Activated naive CD4-positive, alpha-beta T cell treated with Interleukin-2 at 50 U/mL for 16 hours (primary cell): ENCODE measurements at regions not wholly inside any gene's neighbourhood (a gene's known extent, or its start where the extent isn't known, plus 50 kb on each side); places are given as distances from the start of the nearest gene placed in this dataset.

Experiments used
- DNase-seq: peaks from one replicate; pipeline ENCODE4 v3.0.0-alpha.2; 2020

DNA sequence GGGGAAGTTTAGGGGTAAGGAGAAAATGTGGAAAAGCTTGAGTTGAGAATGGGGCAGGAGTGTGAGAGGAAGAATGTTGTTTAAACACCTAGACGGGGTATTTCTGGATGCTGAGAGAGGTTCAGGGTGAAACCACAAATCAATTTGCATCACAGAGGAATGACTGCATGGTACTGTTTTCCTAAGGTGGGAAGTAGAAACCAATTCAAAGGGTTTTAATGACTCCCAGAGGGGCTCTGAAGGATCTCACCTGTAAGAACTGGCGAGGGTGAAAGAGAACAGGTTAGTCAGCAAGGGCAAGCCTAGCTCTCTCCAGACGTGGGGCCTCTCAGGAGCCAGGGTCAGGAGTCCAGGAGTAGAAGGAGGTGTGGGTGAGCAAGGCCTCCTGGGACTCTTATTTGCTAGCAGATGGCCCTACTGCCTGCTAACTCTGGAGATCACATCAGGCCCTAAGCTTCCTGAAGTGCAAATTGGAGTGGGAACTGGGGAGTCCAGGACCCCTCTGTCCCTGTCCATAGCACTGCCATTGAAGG is 133.0 kb upstream of the CELF4 start:
- DNase-seq, result no peak

- DNase-seq, result no peak
These were observed 128.9 kb upstream of the CELF4 start for GRCh38 chr18:37694516-37694915.

GRCh38 chr18:37691162-37691561 is 125.6 kb upstream of the CELF4 start:
- DNase-seq, result no peak

- DNase-seq, result no peak
These were observed 124.2 kb upstream of the CELF4 start for GRCh38 chr18:37689841-37690240.

DNA sequence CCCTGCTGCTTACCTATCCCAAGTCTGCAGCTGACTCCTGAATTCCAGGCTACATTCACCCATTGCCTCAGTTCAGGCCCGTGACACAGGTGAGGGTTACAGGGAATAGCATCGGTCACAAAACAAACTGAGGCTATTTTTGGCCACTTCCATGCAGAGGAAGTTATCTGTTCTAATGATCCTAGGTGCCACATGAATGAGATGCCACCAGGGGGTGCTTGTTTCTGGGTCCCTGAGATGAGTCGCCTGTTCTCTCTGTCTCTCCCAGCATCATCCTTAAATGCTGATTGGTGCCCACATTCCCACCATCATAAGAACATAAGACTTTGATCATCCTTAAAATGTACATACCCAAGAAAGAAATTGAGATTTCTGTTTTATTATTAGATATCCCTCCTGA is 119.0 kb upstream of the CELF4 start:
- no peak for DNase-seq

- no peak for DNase-seq
These were observed 118.6 kb upstream of the CELF4 start for GRCh38 chr18:37684183-37684582.

DNA sequence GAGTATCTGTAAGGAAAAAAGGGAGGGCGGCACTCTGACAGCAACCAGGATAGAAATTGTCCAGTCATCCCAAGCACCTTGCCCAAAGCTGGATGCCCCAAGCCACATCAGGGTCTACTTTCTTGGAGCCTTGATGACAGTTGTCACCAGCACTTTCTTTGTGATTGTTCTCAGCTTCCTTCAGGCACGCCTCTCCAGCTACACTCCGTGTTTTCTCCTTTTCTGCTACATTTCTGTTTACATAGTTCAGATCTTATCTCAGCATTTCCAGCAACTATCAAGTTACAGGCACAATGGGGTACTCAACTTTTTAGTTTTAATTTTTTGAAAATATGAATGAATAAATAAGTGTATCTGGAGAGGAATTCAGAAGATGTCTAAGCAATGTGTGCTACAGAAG is 115.3 kb upstream of the CELF4 start:
- DNase-seq, result no peak

- no peak for DNase-seq
These were observed 110.7 kb upstream of the CELF4 start for GRCh38 chr18:37676276-37676675.

DNA sequence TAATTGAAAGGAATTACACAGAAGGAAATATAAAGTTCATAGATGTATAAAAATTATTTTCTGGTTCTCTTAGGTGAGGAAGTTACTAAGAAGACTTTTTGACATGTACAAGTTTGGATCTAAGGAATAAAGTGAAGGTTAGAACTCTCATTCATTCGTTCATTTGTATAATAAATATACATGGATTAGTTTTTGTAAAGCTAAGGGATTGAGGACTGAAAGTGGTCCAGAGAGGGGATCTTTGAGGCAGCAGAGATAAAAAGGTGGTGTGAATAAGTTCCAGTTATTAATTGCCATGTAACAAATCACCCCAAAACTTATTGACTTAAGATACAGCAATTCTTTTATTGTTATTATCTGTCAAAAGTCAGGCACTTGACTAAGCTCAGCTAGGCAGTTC is 110.1 kb upstream of the CELF4 start:
- DNase-seq, result no peak

GRCh38 chr18:37674570-37674969 is 109.0 kb upstream of the CELF4 start:
- DNase-seq, result no peak

DNA sequence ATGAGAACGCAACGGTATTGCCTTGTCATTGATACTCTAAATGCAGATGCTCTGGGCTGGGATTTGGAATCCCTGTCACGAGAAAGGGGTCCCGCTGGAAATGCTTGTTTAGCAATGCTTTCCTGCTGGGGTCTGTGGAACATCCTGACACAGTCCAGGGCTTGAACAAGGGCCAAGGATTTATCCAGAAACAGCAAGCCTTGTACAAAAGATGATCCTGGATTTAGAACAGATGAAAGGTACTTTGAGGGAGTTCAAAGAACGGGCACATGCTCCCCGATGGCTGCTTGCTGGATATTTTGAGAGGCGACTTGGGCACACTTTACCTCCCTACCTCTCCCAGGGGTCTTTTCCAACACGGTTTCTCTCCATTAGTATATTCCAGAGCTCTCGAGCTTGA is 108.1 kb upstream of the CELF4 start:
- DNase-seq, result no peak

DNA sequence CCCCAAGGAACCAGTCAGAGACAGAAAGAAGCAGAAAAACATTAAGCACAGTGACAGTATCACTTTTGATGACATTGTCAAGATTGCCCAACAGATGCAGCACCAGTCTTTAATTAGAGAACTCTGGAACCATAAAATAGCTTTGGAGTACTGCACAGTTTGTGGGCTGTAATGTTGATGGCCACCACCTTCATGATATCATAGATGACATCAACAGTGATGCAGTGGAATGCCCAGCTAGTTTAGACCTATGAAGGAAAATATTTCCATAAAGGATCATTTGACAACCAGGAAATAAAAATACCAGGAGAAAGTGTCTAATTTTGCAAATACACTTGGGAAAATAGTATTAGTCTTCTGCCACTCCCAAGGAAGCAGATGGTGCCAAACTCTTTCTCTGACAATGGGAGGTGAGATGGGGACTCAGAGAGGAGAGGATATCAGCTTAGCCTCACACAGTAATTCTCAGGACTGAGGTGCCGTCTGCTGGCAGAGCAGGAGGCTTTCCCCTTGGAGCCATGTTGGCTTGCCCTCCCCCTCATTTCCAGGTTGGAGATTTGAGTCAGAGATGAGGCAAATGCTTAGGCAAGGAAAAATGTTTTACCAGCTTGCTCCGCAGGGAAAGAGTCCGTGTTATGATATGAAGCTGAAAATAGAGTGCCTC is 107.5 kb upstream of the CELF4 start:
- DNase-seq, result no peak

DNA sequence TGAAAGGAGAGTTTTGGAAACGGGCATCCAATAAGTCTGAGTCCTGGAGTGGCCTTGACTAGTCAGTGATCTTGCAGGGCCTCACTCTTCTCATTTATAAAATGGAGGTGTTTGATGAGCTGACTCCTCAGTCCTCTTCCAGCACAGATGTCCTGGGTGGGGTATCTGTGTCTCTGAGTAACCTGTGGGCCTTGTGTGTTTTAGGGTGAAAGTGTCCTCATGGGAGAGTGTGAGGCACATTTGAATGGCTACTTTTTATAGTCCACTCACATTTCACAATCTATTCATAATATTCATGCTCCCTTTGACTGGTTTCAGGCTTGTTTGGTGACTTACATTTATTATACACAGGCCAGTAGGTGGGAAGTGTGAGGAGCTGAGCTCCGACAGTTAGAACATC is 106.4 kb upstream of the CELF4 start:
- DNase-seq, result no peak

DNA sequence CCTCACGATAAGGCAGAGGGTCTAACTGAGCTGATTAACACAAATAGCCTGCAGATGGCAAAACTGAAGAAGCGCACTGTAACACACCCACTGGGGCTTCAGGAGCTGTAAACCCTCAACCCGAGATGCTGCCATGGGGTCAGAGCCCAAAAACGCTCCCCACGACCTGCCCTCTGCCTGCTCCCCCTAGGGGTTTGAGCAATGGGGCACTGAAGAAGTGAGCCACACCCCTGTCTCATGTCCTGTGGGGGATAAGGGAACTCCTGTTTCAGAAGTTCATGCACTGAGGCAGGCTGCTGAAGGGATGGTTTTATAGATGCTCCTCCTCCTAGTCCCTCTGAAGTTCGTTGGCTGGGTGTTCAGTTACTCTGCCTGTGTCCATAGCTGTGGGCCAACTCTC is 105.9 kb upstream of the CELF4 start:
- no peak for DNase-seq

GRCh38 chr18:37671119-37671518 is 105.5 kb upstream of the CELF4 start:
- DNase-seq, result no peak

DNA sequence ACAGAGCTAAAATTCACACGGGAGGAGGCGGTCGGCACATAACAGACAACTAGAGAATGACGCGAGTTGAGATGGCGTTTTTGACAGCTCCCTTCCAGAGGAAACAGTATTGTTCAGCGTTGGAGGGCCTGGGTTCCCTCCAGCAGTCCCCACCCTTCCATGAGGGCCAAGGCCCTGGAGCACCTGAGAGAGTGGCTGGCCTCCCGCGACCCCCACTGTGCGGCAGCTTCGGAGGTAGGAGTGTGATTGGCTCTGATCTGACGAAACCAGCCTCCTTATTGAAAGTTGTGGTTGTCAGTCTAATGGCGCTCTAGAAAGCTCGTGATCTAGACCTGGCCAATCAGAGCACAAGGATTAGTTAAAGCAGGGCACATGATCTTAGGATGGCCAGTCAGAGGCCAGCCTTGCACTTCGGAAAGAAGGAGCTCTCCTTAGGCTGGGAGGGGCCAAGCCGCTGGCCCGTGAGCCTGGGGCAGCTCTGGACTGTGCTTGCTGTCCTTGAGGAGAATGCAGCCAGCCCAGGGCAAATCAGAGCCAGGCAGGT is 104.5 kb upstream of the CELF4 start:
- DNase-seq, result no peak

- DNase-seq, result no peak
These were observed 103.6 kb upstream of the CELF4 start for GRCh38 chr18:37668971-37669747.

DNA sequence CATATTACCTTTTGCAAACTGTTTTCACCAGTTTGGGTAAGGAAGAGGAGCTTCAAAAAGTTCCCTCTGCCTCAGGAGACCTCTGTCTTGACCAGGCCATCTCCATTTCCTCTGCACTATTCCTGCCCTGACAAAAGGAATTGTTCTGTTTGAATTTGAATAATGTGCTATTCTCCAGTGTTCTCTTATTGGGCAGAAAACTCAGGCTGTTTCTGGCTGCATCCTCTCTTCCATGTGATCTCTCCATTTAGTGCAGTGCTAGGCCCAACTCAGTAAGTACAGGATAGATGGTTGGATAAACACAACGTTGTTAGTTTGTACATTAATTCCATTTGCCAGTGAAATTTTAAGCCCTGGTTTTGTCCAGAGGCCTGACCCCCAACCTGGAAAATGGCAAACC is 102.2 kb upstream of the CELF4 start:
- no peak for DNase-seq

DNA sequence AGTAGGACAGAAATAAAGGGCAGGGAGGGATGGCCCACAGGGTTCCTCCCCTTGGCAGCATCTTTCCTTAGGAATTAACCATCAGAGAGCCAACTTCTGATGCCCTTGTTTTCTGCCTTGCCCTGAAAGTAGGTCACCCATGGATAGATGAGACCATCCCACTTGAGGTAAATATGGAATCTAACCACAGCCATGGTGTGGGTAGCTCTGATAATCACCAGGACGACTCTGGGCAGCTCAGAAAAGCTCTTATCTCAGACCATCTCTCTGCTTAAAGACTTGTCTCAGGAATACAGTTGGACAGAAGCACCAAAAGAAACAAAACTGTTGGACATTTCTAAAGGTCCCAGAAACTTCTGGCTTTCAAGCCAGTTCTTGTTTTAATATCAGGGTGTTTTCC is 101.4 kb upstream of the CELF4 start:
- no peak for DNase-seq

GRCh38 chr18:37666451-37666850 is 100.9 kb upstream of the CELF4 start:
- no peak for DNase-seq

- no peak for DNase-seq
These were observed 99.7 kb upstream of the CELF4 start for GRCh38 chr18:37665346-37665745.

- DNase-seq, result no peak
These were observed 97.8 kb upstream of the CELF4 start for GRCh38 chr18:37663446-37663845.

DNA sequence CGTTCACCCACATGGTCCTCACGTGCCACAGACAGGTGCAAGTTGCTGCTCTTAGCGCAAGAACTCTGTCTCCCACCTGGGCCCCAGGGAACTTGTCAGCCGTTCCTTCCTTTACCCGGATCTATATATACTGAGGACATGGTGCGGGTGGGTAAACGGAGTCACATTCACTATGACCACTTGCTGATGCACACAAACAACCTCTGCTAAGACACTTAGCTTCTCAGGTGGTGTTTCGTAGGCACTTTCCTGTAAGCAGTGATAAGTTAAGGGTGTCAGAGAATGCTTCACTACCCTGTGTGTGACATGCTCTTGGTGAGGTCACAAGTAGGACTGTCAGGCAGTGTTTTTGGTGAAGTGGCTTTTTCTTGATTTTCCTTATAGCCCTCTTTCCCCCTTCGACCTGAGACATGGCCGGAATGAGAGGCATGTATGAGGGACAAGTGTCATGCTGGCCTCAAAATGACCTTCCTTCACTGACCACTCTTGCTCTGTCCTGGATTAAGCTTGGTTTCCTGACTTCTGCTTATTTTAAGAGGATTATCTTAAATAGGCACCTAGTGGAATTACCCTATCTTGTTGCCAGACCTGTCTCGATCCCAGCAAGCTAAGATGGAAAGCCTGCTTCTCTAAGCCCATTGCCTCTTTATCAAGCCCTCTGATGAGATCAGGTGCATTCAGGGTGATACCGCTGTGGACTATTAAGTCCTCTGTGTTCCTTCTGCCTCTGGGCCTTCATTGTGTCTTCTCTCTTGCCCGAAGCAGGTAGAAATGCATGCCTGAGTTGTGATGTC is 97.1 kb upstream of the CELF4 start:
- DNase-seq, result no peak
